ENCODE measurements at regions not wholly inside any gene's neighbourhood (a gene's known extent, or its start where the extent isn't known, plus 50 kb on each side); places are given as distances from the start of the nearest gene placed in this dataset.

- no TSS peak for BruUV-seq (replicated peaks)
- WGBS (ENCODE audit: low lambda C conversion rate): 43% methylated on average over 4 of the region's 4 CpGs
- intact Hi-C loops (cut with micrococcal nuclease; ENCODE audit: unreplicated experiment): no loop called here
- CTCF ChIA-PET (ENCODE audit: low intra/inter-chr PET ratio, low total read pairs): no interaction called here
- Histone ChIP-seq H3K4me3 (replicated peaks in 1 of 3; ENCODE audit: insufficient read depth in 1 of 3, low read depth in 2 of 3, low read length in 3 of 3) (0 out of 6 replicates have a peak overlapping the region, but pooled peaks of 1 of the 3 experiments have one; percentile 3), H3K4me1 (ENCODE audit: insufficient read depth, low read length) (peaks cover 83% of the 10 kb centered on the region), H3K27me3 (ENCODE audit: control insufficient read depth in 1 of 2, insufficient read depth in 2 of 2, low read length in 2 of 2) (no peaks in the 10 kb centered on the region), H4K20me1 (ENCODE audit: insufficient read depth, low read length) (peaks cover 36% of the 10 kb centered on the region), H3K9ac (ENCODE audit: insufficient read depth, low read depth, low read length) (no peak overlapping the region), H3K9me3 (ENCODE audit: low read length) (no peaks in the 10 kb centered on the region), H3K27ac (ENCODE audit: extremely low read length, insufficient read depth, low read length) (peak overlapping the region; percentile 50), H3K4me2 (ENCODE audit: low read depth, low read length) (peak overlapping the region; percentile 43), H3K36me3 (replicated peaks in 1 of 2; ENCODE audit: control insufficient read depth in 1 of 2, insufficient read depth in 2 of 2, low read length in 2 of 2) (peaks cover 11 to 18% of the 10 kb centered on the region in 2 experiments), H2AFZ (ENCODE audit: low read length) (no peak overlapping the region), H3K79me2 (ENCODE audit: insufficient read depth, low read length) (peaks cover 76% of the 10 kb centered on the region)
- DNase-seq (ENCODE audit: low spot score) (peak; percentile 53), ATAC-seq (peak; percentile 11), FAIRE-seq (peak; percentile 84)
- in situ Hi-C loops (cut with HindIII; ENCODE audit: extremely low pct_ligation_motif_present, low pct_unique_long_range_greater_than_20kb): no loop called here
- POLR2A ChIA-PET: interaction anchor here (0.8 to 9.7 kb wide), 9 partner anchors 14 to 153 kb away, joined by 3 to 335 read pairs (median 3); no protein-coding TSS in a partner anchor
- TF ChIP-seq ARHGAP35 (CRISPR knock-in tag; IDR thresholded peaks at IDR 0.05; ENCODE audit: borderline replicate concordance) (peak; percentile 15; the same call in 1 of the 2 replicates), MAFF (IDR thresholded peaks at IDR 0.05; ENCODE audit: low read depth, low read length) (no peak), ZFX (CRISPR knock-in tag; IDR thresholded peaks at IDR 0.05; ENCODE audit: low read depth) (peak; percentile 40), AGO1 (IDR thresholded peaks at IDR 0.05; ENCODE audit: low read depth, low read length, poor library complexity, severe bottlenecking) (no peak), MED8 (CRISPR knock-in tag; IDR thresholded peaks at IDR 0.05; ENCODE audit: insufficient replicate concordance) (no peak), THAP9 (CRISPR knock-in tag; IDR thresholded peaks at IDR 0.05; ENCODE audit: borderline replicate concordance) (no peak), THRA (CRISPR knock-in tag; IDR thresholded peaks at IDR 0.05; ENCODE audit: borderline replicate concordance) (peak; percentile 94), NR2F6 (IDR thresholded peaks at IDR 0.05) (peak; percentile 92), NR2F6 (CRISPR knock-in tag; IDR thresholded peaks at IDR 0.05) (peak; percentile 91), HHEX (CRISPR knock-in tag; IDR thresholded peaks at IDR 0.05) (no peak), ATRX (CRISPR knock-in tag; IDR thresholded peaks at IDR 0.05; ENCODE audit: borderline replicate concordance) (no peak), TRIM22 (IDR thresholded peaks at IDR 0.05) (no peak), MTA1 (CRISPR knock-in tag; IDR thresholded peaks at IDR 0.05; ENCODE audit: borderline replicate concordance) (peak; percentile 60; the same call in 1 of the 2 replicates), MIER2 (CRISPR knock-in tag; IDR thresholded peaks at IDR 0.05) (no peak), BRD4 (CRISPR knock-in tag; IDR thresholded peaks at IDR 0.05) (no peak), MEIS1 (CRISPR knock-in tag; IDR thresholded peaks at IDR 0.05; ENCODE audit: borderline replicate concordance) (0 out of 2 replicates have a peak, but pooled peaks have one; percentile 44), TSC22D2 (CRISPR knock-in tag; IDR thresholded peaks at IDR 0.05; ENCODE audit: borderline replicate concordance) (no peak), ZNF44 (CRISPR knock-in tag; IDR thresholded peaks at IDR 0.05) (no peak), NR0B2 (CRISPR knock-in tag; IDR thresholded peaks at IDR 0.05) (no peak), NCOA2 (CRISPR knock-in tag; IDR thresholded peaks at IDR 0.05) (peak; percentile 94)
These were observed 159.4 kb downstream of the SEC14L1 start for GRCh38 chr17:77300016-77300686.

All from HepG2 (cell line).